AML-193 (cell line): ENCODE measurements at regions not wholly inside any gene's neighbourhood (a gene's known extent, or its start where the extent isn't known, plus 50 kb on each side); places are given as distances from the start of the nearest gene placed in this dataset.
"Not testable (repeated sequence)": the region's sequence is repeated elsewhere in the genome, so short reads cannot be mapped to it uniquely, and the experiment has no call there.

Source experiments
- DNase-seq, 2 experiments: peaks; one replicate each; lab custom pipeline; 2025; lab: John Stamatoyannopoulos, UW

GRCh38 chr15:59833366-59833765, 144.2 kb upstream of the BNIP2 start:
- DNase-seq, result no peak

GRCh38 chr15:59830873-59831272, 141.8 kb upstream of the BNIP2 start:
- DNase-seq, result no peak

GRCh38 chr15:59830098-59830497, 141.0 kb upstream of the BNIP2 start:
- no peak for DNase-seq

GRCh38 chr15:59828861-59829260, 139.7 kb upstream of the BNIP2 start:
- no peak for DNase-seq

- no peak for DNase-seq
Observed at GRCh38 chr15:59828263-59828662, 139.1 kb upstream of the BNIP2 start.

GRCh38 chr15:59825901-59826300, 136.8 kb upstream of the BNIP2 start:
- DNase-seq, result no peak

- no peak for DNase-seq
Observed at GRCh38 chr15:59821286-59821685, 132.2 kb upstream of the BNIP2 start.

- DNase-seq, result no peak
Observed at GRCh38 chr15:59819092-59819491, 130.0 kb upstream of the BNIP2 start.

- no peak for DNase-seq
Observed at GRCh38 chr15:59818336-59818735, 129.2 kb upstream of the BNIP2 start.

- DNase-seq, result no peak
Observed at GRCh38 chr15:59817834-59818233, 128.7 kb upstream of the BNIP2 start.

GRCh38 chr15:59817053-59817452, 127.9 kb upstream of the BNIP2 start:
- no peak for DNase-seq

GRCh38 chr15:59814409-59814808, 125.3 kb upstream of the BNIP2 start:
- no peak for DNase-seq

GRCh38 chr15:59812889-59813288, 123.8 kb upstream of the BNIP2 start:
- DNase-seq, result no peak

- DNase-seq, result no peak
Observed at GRCh38 chr15:59812250-59812870, 123.2 kb upstream of the BNIP2 start.

GRCh38 chr15:59803293-59803966, 114.3 kb upstream of the BNIP2 start:
- not testable (repeated sequence) for DNase-seq

- DNase-seq, result no peak
Observed at GRCh38 chr15:59801649-59802048, 112.5 kb upstream of the BNIP2 start.

- no peak for DNase-seq
Observed at GRCh38 chr15:59798605-59798917, 109.4 kb upstream of the BNIP2 start.

- no peak for DNase-seq
Observed at GRCh38 chr15:59797756-59798604, 108.9 kb upstream of the BNIP2 start.

- DNase-seq, result no peak
Observed at GRCh38 chr15:59794229-59794886, 105.2 kb upstream of the BNIP2 start.

- no peak for DNase-seq
Observed at GRCh38 chr15:59792359-59792758, 103.2 kb upstream of the BNIP2 start.

GRCh38 chr15:59791755-59792154, 102.6 kb upstream of the BNIP2 start:
- DNase-seq, result no peak

- DNase-seq, result no peak
Observed at GRCh38 chr15:59791079-59791478, 102.0 kb upstream of the BNIP2 start.

GRCh38 chr15:59786466-59786865, 97.3 kb upstream of the BNIP2 start:
- DNase-seq, result not testable (repeated sequence)
